Activated CD8-positive, alpha-beta T cell treated with anti-CD3 and anti-CD28 coated beads for 36 hours (primary cell): ENCODE measurements at regions not wholly inside any gene's neighbourhood (a gene's known extent, or its start where the extent isn't known, plus 50 kb on each side); places are given as distances from the start of the nearest gene placed in this dataset.

Source experiments
- ATAC-seq: fragments of 200-7000 bp; cut with Tn5 transposase; one replicate; pipeline ENCODE4 v1.10.0; 2021; ENCODE audit warnings: mild to moderate bottlenecking, moderate library complexity
- CTCF ChIA-PET: fragments of 350-600 bp; sonication (Branson Sonifier 250); formaldehyde crosslinking; loops from one replicate; lab custom pipeline; 2021; ENCODE audit warnings: antibody characterized with exemption; lab: Charles Lee
- POLR2A ChIA-PET: fragments of 350-600 bp; sonication (Branson Sonifier 250); formaldehyde crosslinking; loops from one replicate; lab custom pipeline; 2021; ENCODE audit warnings: antibody characterized with exemption; lab: Charles Lee
- DNase-seq: peaks from one replicate; pipeline ENCODE4 v3.0.0-alpha.2; 2020
- H3K27ac Mint-ChIP-seq: one replicate; pipeline ENCODE4 v1.8.0; 2021; ENCODE audit warnings: mild to moderate bottlenecking, mixed read lengths
- H3K27me3 Mint-ChIP-seq: one replicate; pipeline ENCODE4 v1.8.0; 2021; ENCODE audit warnings: mixed read lengths
- H3K36me3 Mint-ChIP-seq: one replicate; pipeline ENCODE4 v1.8.0; 2021; ENCODE audit warnings: low read depth, mixed read lengths
- H3K4me1 Mint-ChIP-seq: one replicate; pipeline ENCODE4 v1.8.0; 2021; ENCODE audit warnings: low read depth, mixed read lengths
- H3K4me3 Mint-ChIP-seq: one replicate; pipeline ENCODE4 v1.8.0; 2021; ENCODE audit warnings: mild to moderate bottlenecking, moderate library complexity, mixed read lengths
- H3K9me3 Mint-ChIP-seq: one replicate; pipeline ENCODE4 v1.8.0; 2021; ENCODE audit warnings: mixed read lengths
- CTCF ChIP-seq: fragments of 200-600 bp; IDR thresholded peaks from one replicate; pipeline ENCODE4 v1.8.0; 2022; ENCODE audit warnings: antibody characterized with exemption, mild to moderate bottlenecking
- intact Hi-C: fragments of 100-400 bp; cut with micrococcal nuclease; formaldehyde crosslinking; loops from one replicate; pipeline ENCODE4 v1.10.0; 2022

DNA sequence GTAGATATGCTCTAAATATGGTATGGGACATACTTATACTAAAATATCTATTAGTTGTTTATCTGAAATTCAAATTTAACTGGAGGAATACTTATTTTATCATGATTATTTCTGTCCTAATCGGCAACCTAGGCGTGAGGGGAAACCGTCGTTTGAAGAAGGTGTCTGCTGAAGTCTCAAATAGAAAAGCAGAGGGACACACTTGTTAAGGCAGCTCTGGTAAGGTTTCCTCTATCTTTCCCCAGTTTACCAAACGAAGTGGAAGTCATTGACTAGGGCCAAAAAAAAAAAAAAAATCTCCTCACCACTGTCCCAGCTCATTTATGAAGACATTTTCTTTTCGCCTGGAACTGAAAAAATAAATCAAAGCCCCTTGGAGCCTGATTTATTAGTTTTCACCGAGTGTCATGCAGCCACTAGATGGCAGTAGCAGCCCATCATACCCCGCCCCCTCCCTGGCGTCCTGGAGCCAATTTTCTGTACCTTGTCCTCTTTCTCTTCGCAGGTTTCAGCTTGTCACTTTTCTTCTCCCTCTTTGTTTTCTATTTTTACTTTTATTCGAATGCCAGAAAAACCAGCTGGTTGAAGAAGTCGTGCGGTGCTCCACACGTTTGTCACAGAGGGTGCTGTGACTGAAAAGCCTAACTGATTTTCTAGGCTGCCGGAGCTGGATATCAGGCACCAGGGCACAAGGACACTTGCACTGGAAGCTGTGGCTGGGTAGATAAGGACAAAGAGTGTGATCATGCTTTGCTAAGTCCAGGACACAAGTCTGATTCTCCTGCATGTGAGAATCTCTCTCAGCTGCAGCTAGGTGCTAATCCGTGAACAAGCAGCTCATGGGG lies 238.7 kb downstream of the ZPLD1 start:
- peak; percentile 67 for ATAC-seq
- CTCF ChIA-PET: interaction anchor here (0.6 to 3.8 kb wide), 24 partner anchors 9 to 445 kb away, joined by 3 to 32 read pairs (median 4); no protein-coding TSS in a partner anchor

GRCh38 chr3:102674284-102674683 lies 239.5 kb downstream of the ZPLD1 start:
- ATAC-seq: no peak
- CTCF ChIA-PET: interaction anchor here (0.7 to 3.8 kb wide), 14 partner anchors 10 to 445 kb away, joined by 3 to 32 read pairs (median 6); no protein-coding TSS in a partner anchor
- intact Hi-C loops: no loop called here
- no peak for DNase-seq
- peaks cover 2% of the 10 kb centered on the region for H3K27me3 Mint-ChIP-seq
- no peak for TF ChIP-seq CTCF
- POLR2A ChIA-PET: no interaction called here
- H3K36me3 Mint-ChIP-seq: no peaks in the 10 kb centered on the region
- H3K4me1 Mint-ChIP-seq: no peaks in the 10 kb centered on the region
- no peaks in the 10 kb centered on the region for H3K9me3 Mint-ChIP-seq
- no peak overlapping the region for H3K27ac Mint-ChIP-seq
- no peak overlapping the region for H3K4me3 Mint-ChIP-seq

More for the DNA sequence above, 238.7 kb downstream of the ZPLD1 start:
- Mint-ChIP-seq H3K27ac (no peak overlapping the region), H3K4me1 (no peaks in the 10 kb centered on the region), H3K9me3 (no peaks in the 10 kb centered on the region), H3K27me3 (peaks cover 2% of the 10 kb centered on the region), H3K36me3 (no peaks in the 10 kb centered on the region), H3K4me3 (no peak overlapping the region)
- intact Hi-C loops: no loop called here
- POLR2A ChIA-PET: no interaction called here
- TF ChIP-seq CTCF: peak; percentile 81
- peak; percentile 78 for DNase-seq

DNA sequence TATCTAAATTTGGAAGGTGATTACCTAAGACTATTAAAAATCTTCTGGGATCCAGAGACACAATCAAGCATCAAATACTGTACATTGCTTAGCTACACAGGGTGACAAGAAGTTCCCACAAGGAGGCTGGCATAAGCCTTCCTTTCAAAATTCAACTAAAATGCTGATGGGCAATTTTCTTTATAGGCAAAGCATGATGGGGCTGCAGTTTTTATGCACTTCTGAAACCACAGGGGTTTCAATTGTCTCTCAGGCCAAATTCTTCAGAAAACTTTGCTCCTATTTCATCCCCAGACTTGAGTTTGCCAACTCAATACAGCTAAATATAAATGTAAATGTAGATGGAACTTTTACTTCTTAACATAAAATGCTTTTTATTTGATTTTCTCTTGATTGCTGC lies 241.6 kb downstream of the ZPLD1 start:
- no peaks in the 10 kb centered on the region for H3K4me1 Mint-ChIP-seq
- intact Hi-C loops: no loop called here
- H3K27me3 Mint-ChIP-seq: peaks cover 2% of the 10 kb centered on the region
- no peaks in the 10 kb centered on the region for H3K9me3 Mint-ChIP-seq
- POLR2A ChIA-PET: no interaction called here
- CTCF ChIA-PET: no interaction called here
- DNase-seq (no peak), ATAC-seq (no peak)
- H3K36me3 Mint-ChIP-seq: no peaks in the 10 kb centered on the region
- no peak overlapping the region for H3K4me3 Mint-ChIP-seq
- no peak overlapping the region for H3K27ac Mint-ChIP-seq
- TF ChIP-seq CTCF: no peak

- Mint-ChIP-seq H3K4me1 (no peaks in the 10 kb centered on the region), H3K27me3 (peaks cover 12% of the 10 kb centered on the region), H3K27ac (no peak overlapping the region), H3K4me3 (no peak overlapping the region), H3K36me3 (no peaks in the 10 kb centered on the region), H3K9me3 (no peaks in the 10 kb centered on the region)
- POLR2A ChIA-PET: no interaction called here
- no peak for TF ChIP-seq CTCF
- DNase-seq (no peak), ATAC-seq (no peak)
- intact Hi-C loops: no loop called here
- CTCF ChIA-PET: no interaction called here
These were observed 247.9 kb downstream of the ZPLD1 start for GRCh38 chr3:102682741-102683140.

- Mint-ChIP-seq H3K4me3 (no peak overlapping the region), H3K4me1 (no peaks in the 10 kb centered on the region), H3K36me3 (no peaks in the 10 kb centered on the region), H3K27ac (no peak overlapping the region), H3K27me3 (peaks cover 10% of the 10 kb centered on the region), H3K9me3 (no peaks in the 10 kb centered on the region)
- no peak for TF ChIP-seq CTCF
- ChIA-PET POLR2A (no interaction called here), CTCF (no interaction called here)
- DNase-seq: no peak
- intact Hi-C loops: no loop called here
- no peak for ATAC-seq
These were observed 252.0 kb downstream of the ZPLD1 start for GRCh38 chr3:102686792-102687191.
